ACHN (cell line): ENCODE measurements at regions not wholly inside any gene's neighbourhood (a gene's known extent, or its start where the extent isn't known, plus 50 kb on each side); places are given as distances from the start of the nearest gene placed in this dataset.
"Not testable (repeated sequence)": the region's sequence is repeated elsewhere in the genome, so short reads cannot be mapped to it uniquely, and the experiment has no call there.

Source experiments
- DNase-seq: peaks from one replicate; pipeline ENCODE4 v3.0.0-alpha.2; 2015
- in situ Hi-C: cut with HindIII; loops from 2 replicates; pipeline ENCODE4 v1.10.0; 2017; ENCODE audit warnings: low sequenced_read_pairs, low pct_ligation_motif_present, low pct_unique_long_range_greater_than_20kb

- in situ Hi-C loops, result no loop called here
- DNase-seq, result no peak
Measured at GRCh38 chr13:50618206-50618605, 225.3 kb downstream of the DLEU7 start.

DNA sequence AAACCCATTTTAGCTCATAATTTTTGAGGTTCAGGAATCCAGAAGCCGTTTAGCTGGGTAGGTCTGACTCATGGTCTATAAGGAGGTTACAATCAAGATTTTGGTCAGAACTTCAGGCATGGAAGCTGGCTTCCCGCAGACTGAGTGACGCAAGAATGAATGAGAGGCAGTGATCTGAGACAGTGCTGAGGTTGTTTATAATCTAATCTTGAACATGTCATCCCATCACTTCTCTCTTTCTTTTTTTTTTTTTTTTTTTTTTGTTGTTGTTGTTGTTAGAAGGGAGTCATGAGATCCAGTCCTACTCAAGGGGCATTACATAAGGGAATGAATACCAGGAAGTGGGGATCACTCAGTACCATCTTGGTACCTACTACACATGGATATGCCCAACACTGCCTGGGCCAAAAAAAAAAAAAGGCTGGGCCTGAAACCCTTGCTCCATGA is 217.4 kb downstream of the DLEU7 start:
- no peak for DNase-seq
- in situ Hi-C loops, result no loop called here

DNA sequence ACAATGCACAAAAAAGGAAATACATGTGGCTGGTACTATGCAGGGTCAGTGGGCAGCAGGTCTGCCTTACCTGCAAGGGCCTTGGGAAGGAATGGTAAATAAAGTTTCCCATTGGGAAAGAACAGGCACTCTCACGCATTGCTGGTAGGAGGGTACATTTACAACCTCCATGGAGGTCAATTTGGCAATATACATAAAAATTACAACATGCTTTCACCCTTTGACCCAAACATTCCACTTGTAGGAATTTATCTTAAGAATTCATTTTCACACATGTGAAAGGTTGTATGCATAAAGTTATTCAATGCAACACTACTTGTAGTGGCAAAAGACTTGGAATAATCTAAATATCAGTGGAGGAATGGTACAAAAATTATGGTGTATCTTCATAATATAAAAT is 216.4 kb downstream of the DLEU7 start:
- in situ Hi-C loops, result no loop called here
- no peak for DNase-seq

DNA sequence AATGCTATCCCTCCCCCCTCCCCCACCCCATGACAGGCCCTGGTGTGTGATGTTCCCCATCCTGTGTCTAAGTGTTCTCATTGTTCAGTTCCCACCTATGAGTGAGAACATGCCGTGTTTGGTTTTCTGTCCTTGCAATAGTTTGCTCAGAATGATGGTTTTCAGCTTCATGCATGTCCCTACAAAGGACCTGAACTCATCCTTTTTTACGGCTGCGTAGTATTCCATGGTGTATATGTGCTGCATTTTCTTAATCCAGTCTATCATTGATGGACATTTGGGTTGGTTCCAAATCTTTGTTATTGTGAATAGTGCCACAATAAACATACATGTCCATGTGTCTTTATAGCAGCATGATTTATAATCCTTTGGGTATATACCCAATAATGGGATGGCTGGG is 215.0 kb downstream of the DLEU7 start:
- DNase-seq, in situ Hi-C loops: not testable (repeated sequence)

GRCh38 chr13:50629497-50629896 is 214.0 kb downstream of the DLEU7 start:
- in situ Hi-C loops, result no loop called here
- no peak for DNase-seq

DNA sequence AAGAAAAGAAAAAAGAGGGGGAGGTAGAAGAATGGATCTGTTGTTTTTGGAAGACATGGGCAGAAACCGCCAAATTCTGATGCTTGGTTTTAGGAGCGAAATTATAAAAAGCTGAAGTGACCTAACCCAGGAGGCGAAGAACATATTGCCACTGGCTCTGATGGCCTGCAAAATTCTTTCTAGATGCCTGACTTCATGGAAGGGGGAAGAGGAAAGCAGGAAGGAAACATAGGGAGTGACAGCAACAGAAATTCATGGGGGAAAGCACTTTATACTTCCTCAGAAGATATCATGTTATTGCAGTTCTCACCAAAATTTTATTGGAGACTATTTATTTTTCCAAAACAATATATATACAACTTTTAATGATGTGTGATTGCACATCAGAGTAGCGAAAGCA is 213.5 kb downstream of the DLEU7 start:
- in situ Hi-C loops, result no loop called here
- no peak for DNase-seq

DNA sequence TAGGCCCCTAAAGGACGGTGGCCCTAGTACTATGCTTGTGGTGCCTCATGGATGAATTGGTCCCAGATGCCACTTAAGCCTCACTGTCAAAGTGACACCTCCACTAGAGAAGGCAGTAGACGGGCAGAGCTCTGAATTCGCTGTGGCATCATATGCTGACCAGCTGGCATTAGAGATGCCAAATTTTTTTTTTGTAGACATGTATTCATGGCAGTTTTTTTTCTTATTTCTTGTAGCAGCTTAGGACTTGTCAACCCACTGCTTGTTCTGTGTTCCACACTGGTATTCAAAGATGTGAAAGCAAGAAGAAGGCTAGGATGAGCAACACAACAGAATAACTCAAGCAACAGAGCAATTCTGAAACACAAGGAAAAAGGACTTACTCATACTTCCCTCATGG is 212.5 kb downstream of the DLEU7 start:
- DNase-seq, result no peak
- in situ Hi-C loops, result no loop called here

DNA sequence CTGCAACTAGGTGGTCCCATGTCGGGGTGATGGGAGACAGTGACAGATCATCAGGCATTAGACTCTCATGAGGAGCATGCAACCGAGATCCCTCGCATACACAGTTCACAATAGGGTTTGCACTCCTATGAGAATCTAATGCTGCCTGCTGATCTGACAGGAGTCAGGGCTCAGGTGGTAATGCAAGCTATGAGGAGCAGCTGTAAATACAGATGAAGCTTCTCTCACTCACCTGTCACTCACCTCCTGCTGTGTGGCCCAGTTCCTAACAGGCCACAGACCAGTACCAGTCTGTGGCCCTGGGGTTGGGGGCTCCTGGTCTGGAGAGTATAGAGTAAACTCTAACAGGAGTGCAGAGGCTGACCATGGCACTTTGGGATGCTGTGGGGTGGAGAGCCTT is 209.2 kb downstream of the DLEU7 start:
- in situ Hi-C loops, result no loop called here
- no peak for DNase-seq

DNA sequence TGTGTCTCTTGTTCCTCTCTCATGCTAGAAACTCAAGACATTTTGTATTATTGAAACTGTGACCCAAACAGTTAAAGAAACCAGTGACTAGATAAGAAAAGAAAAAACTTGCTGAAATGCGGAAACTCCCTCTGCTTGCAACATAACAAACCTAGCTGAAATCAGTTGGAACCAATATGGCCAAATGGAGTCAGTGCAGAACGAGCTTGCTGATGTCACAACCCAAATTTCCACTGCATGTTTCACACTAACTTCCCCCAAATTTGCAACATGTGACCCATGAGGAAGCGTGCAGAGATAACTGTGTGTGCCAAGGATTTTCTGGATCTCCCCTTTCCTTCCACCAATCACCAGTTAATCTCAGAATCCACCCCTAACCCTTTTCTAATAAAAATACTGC is 208.0 kb downstream of the DLEU7 start:
- no peak for DNase-seq
- in situ Hi-C loops, result no loop called here

- in situ Hi-C loops, result no loop called here
- DNase-seq, result no peak
Measured at GRCh38 chr13:50636007-50636704, 207.3 kb downstream of the DLEU7 start.

DNA sequence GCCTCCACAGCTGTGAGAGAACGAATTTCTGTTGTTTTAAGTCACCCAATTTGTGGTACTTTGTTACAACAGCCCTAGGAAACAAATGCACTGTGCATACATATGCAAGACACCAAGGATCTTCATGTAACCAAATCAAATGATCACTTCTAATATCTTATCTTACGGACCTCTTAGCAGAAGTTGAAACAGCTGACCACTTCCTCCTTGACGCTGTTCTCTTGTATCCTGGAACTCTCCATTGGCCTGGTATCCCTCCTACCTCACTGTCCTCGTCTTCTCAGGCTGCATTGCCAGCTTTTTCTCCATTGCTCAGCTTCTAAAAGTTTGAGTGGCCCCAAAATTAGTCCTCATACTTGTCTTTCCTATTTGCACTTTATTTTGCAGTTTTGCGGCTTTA is 200.4 kb downstream of the DLEU7 start:
- in situ Hi-C loops, result no loop called here
- no peak for DNase-seq

- in situ Hi-C loops, result no loop called here
Measured at GRCh38 chr13:50644081-50644871, 199.2 kb downstream of the DLEU7 start.

DNA sequence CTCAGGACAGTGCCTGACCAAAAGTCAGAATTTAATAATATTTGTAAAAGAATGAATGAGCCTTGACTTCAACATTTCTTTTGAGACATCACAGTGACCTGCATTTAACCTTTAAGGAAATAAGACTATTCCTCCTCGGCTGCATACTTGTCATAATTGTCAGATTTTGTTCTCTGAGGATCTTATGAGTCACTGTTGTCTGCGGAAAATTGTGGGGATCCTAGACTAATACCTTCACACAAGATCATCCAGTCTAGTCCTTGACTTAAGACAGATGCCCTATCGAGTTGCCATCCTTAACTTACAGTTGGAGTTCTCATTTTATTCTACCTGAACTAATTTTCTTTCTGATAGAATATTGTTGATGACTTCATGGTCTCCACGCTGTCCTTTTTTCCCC is 198.4 kb downstream of the DLEU7 start:
- no peak for DNase-seq
- in situ Hi-C loops, result no loop called here

More at GRCh38 chr13:50644081-50644871, 199.2 kb downstream of the DLEU7 start:
- DNase-seq, result no peak

- in situ Hi-C loops, result no loop called here
- DNase-seq, result no peak
Measured at GRCh38 chr13:50646070-50646469, 197.4 kb downstream of the DLEU7 start.

GRCh38 chr13:50649211-50649610 is 194.3 kb downstream of the DLEU7 start:
- in situ Hi-C loops, result no loop called here
- DNase-seq, result no peak

DNA sequence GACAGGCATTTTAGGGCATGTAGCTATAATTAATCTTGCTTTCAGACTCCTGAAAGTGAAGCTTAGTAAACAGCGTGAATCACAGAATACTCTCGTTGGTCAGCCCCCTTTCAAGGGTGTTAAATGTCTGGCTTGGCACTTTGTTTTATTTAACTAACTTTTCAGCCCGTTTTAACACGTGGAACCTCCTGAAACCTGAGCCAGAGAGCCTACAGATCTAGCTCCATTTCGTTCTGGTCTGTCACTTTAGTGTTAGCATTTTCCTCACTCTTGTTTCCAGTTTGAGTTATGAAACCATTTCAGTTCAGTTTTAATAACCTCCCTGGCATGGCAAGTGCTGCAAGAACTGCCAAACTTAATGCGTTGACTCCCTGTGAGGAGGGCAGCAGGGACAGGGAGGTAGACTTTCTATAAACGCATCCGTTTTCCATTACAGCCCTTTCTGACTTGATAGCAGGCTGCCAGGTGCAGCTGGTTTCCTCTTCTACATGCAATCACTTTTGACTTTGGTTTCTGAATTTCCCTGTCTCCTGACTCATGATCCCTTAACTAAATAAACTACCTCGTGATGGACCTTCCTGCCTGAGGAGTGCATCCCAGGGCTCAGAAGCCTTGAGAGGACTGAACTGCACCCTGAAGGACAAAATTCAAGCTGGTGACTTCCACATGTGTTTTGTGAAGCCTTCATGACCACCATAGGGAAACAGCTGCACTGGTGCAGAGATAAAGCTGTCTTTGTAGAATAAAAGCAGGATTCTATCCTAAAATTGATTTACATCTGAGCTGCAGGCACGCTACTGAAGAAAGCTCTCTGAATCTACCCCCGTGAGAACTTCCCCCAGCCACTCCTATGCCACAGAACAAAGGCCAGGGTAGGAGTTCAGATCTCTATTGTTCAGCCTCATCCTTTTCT is 192.6 kb downstream of the DLEU7 start:
- in situ Hi-C loops, result no loop called here
- no peak for DNase-seq

DNA sequence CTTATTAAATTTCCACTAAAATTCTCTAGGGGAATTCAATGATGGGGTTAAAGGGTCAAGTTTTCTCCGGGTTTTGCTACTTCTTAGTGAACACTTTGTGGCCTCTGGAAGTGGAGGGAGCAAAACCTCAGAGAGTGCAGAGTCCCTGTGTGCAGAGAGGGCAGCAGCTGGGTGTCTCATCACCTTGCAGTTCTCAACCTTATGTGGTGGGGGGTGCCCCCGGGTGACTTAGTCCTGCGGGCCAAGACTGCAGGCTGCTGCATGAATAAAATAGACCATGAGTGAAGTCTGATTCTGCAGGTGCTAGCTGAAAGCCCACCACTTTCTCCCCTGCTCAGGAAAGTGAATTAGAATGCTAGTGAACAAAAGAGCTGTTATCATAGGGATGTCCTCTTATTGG is 191.6 kb downstream of the DLEU7 start:
- no peak for DNase-seq
- in situ Hi-C loops, result no loop called here

GRCh38 chr13:50654331-50654730 is 189.2 kb downstream of the DLEU7 start:
- no peak for DNase-seq
- in situ Hi-C loops, result no loop called here

- in situ Hi-C loops, DNase-seq: not testable (repeated sequence)
Measured at GRCh38 chr13:50661881-50662280, 181.6 kb downstream of the DLEU7 start.
